Kidney tubule cell (primary cell): ENCODE measurements at regions not wholly inside any gene's neighbourhood (a gene's known extent, or its start where the extent isn't known, plus 50 kb on each side); places are given as distances from the start of the nearest gene placed in this dataset.

Experiments used
- DNase-seq: peaks from one replicate; pipeline ENCODE4 v3.0.0-alpha.2; 2018; ENCODE audit warnings: low spot score

DNA sequence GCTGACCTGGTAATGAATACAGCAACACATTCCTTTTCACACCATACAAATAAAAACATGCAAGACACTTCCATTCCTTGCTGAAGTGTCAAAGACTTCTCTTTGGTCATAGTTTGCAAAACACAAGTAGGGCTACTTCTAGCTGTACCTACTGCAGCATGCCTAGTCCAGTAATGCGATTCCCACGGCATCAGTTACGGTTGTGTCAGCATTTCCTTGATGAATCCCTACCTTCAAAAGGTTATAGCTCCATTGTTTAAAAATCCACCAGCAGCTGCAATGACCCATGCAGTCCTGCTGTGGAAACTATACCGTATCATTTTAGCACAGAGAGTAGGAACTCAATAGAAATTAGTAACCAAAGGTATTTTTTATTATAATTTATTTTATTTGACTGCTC is 1371.5 kb downstream of the EPHA7 start:
- DNase-seq: no peak

DNA sequence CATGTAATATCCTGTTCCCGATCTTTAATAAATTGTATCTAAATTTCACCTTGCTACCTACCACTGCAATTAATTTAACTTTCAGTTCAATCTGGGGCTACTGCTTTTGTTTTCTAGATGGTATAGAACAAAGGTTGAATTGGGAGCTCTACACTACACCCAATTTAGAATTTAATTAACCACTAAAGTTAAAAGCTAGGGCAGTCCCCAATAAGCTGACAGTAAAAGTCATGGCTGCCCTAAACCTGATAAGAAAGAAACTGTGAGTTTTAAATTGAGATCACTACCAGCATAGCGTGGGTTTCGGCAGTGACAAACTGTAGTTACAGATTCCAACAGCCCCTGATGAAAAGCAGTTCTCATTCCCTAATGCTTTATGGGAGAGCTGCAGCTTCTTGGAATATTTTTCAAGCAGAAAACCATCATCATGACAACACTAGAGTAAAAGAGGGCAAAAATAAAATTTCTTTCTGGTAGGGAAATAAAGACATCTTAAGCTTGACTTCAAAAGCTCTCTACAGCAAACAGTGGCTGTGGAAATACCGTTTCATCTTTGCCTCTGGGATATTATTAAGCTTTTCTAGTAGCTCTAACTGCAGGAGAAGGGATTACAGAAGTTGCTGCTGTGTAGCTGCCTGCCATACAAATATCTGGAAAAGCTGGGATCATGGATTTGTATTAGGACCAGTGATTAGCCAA is 1372.1 kb downstream of the EPHA7 start:
- no peak for DNase-seq

DNA sequence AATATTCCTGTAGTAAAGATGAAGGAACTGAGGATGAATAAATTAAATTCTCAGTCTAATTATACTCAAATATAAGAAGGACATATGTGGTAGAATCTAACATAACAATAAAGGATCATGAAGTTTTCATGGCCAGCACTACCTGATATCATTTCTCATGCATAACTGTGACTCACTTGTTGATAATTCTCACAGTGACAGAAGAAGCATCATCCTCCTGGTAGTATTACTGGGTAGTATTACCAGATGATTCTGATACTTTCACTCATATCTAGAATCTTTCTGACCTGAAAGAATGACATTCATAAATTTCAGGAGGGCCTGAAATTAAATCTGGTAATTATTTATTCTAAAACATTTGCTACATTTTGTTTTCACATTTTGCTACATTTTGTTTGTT is 1375.0 kb downstream of the EPHA7 start:
- DNase-seq: no peak

- no peak for DNase-seq
Measured at GRCh38 chr6:92043777-92044176, 1375.6 kb downstream of the EPHA7 start.

GRCh38 chr6:92026878-92027277 is 1392.5 kb downstream of the EPHA7 start:
- DNase-seq: no peak

GRCh38 chr6:92024881-92025280 is 1394.5 kb downstream of the EPHA7 start:
- DNase-seq: no peak

DNA sequence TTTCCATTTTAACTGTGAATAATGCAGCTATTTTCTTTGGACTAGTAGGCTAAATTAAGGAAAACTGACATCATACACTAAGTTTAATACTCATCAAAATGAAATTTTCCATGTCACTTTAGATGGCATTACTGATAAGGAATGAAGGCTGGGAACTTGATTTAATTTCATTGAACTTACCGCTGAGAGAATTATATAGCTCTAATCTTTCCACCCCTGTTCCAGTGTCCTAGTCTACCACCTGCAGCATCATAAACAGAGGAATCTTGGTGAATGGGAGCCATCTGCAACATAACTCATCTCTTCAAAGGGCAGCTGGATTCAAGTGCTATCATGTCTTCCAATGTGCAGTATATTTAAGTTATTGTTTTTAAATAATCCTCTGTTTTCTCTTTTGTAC is 1395.2 kb downstream of the EPHA7 start:
- DNase-seq: no peak

DNA sequence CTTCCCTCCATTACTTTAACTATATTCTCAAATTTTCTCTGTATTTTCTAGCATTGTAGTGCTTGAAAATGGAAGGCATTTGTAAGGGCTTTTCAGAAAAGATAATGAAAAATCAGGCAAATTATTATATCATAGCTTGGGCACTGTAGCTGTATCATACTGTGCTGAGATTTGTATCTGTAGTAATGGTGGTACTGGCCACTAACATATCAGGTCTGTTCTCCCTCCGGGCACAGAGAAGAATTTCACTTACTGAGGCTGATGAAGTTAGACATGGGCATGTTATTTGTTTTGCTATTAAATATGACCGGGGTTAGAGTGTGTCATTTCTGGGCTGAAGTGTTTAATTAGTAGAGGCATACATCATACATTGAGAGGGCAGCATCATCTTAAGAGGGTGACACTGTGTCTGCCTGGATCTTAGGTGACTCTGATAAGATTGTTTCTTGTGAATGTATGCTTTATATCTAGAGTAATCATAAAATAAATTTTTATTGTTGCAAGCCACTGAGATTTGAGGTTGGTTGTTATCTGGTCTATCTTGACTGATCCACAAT is 1395.9 kb downstream of the EPHA7 start:
- DNase-seq: no peak

DNA sequence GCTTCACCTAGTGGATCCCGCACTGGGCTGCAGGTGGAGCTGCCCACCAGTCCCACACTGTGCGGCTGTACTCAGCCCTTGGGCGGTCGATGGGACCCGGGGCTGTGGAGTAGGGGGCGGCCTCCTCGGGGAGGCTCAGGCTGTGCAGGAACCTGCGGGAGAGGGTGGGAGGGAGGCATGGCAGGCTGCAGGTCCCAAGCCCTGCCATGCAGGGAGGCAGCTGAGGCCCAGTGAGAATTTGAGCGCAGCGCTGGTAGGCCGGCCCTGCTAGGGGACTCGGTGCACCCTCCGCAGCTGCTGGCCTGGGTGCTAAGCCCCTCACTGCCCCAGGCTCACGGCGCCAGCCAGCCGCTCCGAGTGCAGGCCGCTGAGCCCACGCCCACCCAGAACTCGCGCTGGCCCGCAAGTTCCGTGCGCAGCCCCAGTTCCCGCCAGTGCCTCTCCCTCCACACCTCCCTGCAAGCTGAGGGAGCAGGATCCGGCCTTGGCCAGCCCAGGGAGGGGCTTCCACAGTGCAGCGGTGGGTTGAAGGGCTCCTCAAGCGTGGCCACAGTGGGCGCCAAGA is 1407.6 kb downstream of the EPHA7 start:
- no peak for DNase-seq

DNA sequence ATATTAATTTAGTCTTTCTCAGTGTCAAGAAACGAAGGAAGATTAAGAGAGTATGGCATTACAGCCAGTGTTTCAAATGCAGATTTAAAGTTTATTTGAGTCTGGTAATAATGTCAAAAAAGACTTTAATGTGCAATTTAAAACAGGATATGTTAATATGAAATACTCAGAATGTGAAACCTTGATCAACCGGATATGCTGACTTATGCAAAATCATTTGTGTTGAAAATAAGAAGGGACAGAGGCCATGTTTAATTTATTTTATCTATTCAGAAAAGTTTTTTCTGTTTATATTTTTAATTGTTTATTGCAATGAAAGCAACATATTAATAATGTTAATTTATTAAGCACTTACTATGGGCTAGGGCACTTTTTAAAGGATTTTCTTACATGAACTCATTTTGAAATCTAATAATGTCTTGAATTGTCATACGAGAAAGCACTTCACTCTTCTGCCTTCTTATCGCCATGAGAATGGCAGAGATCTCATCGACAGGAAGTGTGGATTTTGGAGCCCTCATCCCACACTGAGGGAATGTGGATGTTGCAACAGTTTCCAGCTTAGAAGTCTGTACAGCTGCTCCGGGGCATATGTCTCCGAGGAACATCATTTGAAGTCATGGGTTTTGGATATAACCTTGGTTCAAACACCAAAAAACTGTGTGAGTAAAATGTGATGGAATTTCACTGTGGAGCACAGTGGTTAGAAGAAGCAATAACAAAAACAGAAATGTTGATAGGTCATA is 1410.4 kb downstream of the EPHA7 start:
- DNase-seq: no peak

DNA sequence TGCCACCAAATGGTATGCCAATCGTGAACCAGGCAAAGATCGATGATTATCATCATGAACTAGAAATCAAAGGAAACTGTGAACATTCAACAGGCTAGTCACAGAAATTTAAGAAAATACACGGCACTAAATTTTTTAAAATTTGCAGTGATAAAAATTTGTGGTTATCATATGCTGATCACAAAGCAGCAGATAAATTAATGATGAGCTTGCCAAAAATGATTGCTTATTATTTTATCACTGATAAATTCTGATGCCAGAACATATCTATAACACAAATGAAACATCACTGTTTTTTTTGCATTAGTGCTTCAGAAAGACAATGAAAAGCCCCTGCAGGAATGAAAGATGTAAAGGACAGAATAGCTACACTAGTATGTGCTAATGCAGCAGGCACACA is 1413.2 kb upstream of the MAP3K7 start:
- DNase-seq: no peak

DNA sequence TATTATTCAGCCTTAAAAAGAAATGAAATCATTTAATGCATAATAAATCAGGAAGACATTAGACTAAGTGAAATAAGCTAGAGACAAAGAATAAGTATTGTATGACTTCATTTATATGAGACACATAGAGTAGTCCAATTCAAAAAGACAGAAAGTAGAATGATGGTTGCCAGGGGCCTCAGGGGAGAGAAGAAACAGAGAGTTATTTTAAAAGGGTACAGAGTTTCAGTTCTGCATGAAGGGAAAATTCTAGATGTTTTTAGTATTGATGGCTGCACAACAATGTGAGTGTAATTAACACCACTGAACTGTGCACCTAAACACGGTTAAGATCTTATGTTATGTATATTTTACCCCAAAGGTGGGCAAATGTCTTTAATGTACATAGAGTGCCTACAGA is 1407.9 kb upstream of the MAP3K7 start:
- DNase-seq: no peak

DNA sequence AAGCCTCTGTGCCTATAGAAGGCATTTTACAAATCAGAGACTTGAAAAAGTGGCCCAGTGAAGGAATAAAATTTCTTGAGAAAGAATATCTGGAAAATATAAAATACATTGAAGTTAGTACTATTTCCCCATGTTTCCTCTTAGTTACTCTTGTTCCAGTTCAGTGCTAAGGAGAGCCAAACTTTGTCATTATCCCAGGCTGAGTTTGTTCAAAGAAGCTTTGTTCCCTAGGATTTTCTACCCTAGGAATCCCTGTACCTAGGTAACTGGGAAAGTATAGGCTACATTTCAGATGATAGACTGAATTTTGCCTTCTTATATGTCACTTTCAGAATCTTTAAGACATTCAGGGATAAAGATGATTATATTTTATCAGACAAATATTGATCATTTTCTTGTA is 1395.7 kb upstream of the MAP3K7 start:
- no peak for DNase-seq

- DNase-seq: no peak
Measured at GRCh38 chr6:91976797-91977196, 1389.9 kb upstream of the MAP3K7 start.

DNA sequence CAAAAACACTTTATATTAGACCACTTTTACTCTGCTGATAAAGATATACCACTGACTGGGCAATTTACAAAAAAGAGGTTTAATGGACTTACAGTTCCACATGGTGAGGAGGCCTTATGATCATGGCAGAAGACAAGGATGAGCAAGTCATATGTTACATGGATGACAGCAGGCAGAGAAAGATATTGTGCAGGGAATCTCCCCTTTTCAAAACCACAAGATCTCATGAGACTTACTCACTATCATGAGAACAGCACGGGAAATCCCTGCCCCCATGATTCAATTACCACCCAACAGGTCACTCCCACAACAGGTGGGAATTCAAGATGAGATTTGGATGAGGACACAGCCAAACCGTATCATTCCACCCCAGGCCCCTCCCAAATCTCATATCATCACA is 1383.8 kb upstream of the MAP3K7 start:
- DNase-seq: no peak

GRCh38 chr6:91965872-91966271 is 1379.0 kb upstream of the MAP3K7 start:
- no peak for DNase-seq

GRCh38 chr6:91961671-91962070 is 1374.8 kb upstream of the MAP3K7 start:
- DNase-seq: no peak

DNA sequence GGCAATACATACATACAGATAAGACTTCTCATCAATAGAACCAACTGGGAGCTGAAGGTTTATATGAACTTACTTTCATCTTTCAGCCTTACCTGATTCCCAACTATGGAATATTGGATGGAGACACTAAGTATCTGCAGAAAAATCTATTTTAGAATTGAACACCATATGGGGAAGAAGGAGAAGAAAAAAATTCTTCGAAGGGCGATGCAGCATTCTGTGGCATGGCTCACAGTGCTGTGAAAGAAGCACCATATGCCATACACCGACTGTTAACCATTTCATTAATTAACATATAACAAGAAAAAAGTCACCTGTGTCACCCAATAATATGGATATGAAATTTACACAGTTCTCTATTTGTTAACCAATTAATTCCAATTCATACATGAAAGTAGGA is 1374.4 kb upstream of the MAP3K7 start:
- no peak for DNase-seq

DNA sequence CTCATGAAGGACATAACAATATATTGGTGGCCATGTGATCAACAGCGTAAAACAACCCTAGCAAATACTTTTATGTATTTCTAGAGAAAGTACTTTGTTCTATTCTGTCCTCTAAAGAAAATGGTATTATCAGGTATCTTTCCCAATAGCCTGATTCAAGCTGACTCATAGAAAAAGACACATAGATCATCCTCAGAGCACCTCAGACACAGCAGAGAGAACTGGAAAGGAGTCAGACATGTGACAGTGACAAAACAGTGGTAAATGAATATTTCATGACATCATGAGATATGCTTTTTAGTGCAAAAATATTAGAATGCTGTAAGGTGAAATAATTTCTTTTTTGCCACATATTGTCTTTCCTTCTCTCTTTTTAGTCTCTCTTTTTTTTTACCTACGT is 1355.0 kb upstream of the MAP3K7 start:
- peak; percentile 1 for DNase-seq

DNA sequence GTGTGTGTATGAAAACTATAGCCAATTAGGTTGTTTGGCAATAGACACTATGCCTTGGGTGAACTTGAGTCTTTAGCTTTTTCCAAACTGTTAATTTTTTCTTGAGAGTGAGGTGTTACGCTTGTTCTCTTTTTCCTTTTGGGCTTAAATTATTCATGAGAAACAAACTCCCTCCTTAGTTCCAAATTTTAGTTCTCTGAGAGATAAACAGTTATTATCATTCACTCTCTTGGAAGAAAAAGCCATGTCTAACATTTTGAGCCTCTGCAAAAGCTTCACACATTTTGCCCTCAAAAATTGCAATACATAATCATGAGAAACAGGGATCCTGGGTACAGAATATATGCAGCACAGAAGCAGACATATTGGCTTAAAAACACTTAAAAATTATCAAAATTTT is 1353.9 kb upstream of the MAP3K7 start:
- no peak for DNase-seq

DNA sequence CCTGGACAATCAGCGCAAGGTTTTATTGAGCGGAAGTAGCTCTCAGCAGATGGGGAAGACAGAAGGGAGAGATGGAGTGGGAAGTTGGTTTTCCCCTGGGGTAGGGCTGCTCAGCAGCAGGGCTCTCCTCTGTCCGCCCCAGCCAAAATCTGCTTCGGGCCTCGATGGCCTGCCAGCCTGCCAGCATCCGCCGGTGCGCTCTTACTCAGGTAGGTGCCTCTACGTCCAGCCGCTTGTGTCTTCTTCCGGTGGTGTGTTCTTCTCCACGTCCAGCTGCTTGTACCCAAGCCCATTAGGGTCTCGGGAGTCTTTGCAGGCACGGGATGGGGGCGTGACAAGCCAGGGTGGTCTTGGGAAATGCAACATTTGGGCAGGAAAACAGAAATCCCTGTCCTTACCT is 1340.0 kb upstream of the MAP3K7 start:
- no peak for DNase-seq

GRCh38 chr6:91926361-91926760 is 1339.5 kb upstream of the MAP3K7 start:
- no peak for DNase-seq

DNA sequence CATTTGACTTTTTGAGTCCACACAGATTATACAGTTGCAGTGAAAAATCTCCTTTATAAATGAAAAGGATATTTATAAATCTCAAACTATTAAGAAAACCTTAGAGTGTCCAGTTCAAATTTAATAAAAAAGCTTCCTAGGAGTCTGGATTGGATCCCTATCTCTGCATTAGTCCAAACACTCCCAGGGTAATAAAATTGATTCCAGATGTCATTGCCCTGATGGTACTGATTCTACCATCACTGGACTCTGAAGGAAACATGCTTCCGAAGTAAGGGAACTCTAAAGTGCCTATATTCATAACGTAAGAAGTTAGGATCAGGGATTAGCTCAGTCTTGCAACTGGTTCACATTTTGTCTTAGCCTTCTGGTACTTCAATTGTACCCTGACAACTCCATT is 1325.1 kb upstream of the MAP3K7 start:
- no peak for DNase-seq
